ENCODE measurements at regions not wholly inside any gene's neighbourhood (a gene's known extent, or its start where the extent isn't known, plus 50 kb on each side); places are given as distances from the start of the nearest gene placed in this dataset.

- DNase-seq: peak in 1 of 2 experiments; percentile 25
Measured at GRCh38 chr2:100627330-100628300, 64.8 kb downstream of the PDCL3 start.

GRCh38 chr2:100628506-100628905 lies 65.7 kb downstream of the PDCL3 start:
- DNase-seq: no peak

- DNase-seq: no peak
Measured at GRCh38 chr2:100629309-100629708, 66.5 kb downstream of the PDCL3 start.

GRCh38 chr2:100630473-100630977 lies 67.7 kb downstream of the PDCL3 start:
- DNase-seq: no peak

- no peak for DNase-seq
Measured at GRCh38 chr2:100632037-100632436, 69.2 kb downstream of the PDCL3 start.

- DNase-seq: no peak
Measured at GRCh38 chr2:100632759-100633158, 70.0 kb downstream of the PDCL3 start.

GRCh38 chr2:100639588-100640390 lies 77.0 kb downstream of the PDCL3 start:
- DNase-seq: no peak

- no peak for DNase-seq
Measured at GRCh38 chr2:100640431-100641124, 77.8 kb downstream of the PDCL3 start.

- DNase-seq: no peak
Measured at GRCh38 chr2:100641125-100641435, 78.3 kb downstream of the PDCL3 start.

- no peak for DNase-seq
Measured at GRCh38 chr2:100642425-100642824, 79.6 kb downstream of the PDCL3 start.

GRCh38 chr2:100643467-100643866 lies 80.7 kb downstream of the PDCL3 start:
- DNase-seq: no peak

- DNase-seq: no peak
Measured at GRCh38 chr2:100643906-100644501, 81.2 kb downstream of the PDCL3 start.

- DNase-seq: no peak
Measured at GRCh38 chr2:100645695-100646429, 83.1 kb downstream of the PDCL3 start.

- no peak for DNase-seq
Measured at GRCh38 chr2:100647709-100648108, 84.9 kb downstream of the PDCL3 start.

GRCh38 chr2:100650151-100650550 lies 87.4 kb downstream of the PDCL3 start:
- no peak for DNase-seq

- DNase-seq: no peak
Measured at GRCh38 chr2:100653449-100654035, 90.7 kb downstream of the PDCL3 start.

- DNase-seq: no peak
Measured at GRCh38 chr2:100654611-100655010, 91.8 kb downstream of the PDCL3 start.

GRCh38 chr2:100655446-100655845 lies 92.7 kb downstream of the PDCL3 start:
- DNase-seq: no peak

- no peak for DNase-seq
Measured at GRCh38 chr2:100655936-100656534, 93.2 kb downstream of the PDCL3 start.

GRCh38 chr2:100658017-100658416 lies 95.2 kb downstream of the PDCL3 start:
- DNase-seq: no peak
